MCF 10A (cell line): ENCODE measurements at regions not wholly inside any gene's neighbourhood (a gene's known extent, or its start where the extent isn't known, plus 50 kb on each side); places are given as distances from the start of the nearest gene placed in this dataset.
"Not testable (repeated sequence)": the region's sequence is repeated elsewhere in the genome, so short reads cannot be mapped to it uniquely, and the experiment has no call there.

Experiments
- BruUV-seq: library from RNA; stranded (reverse); fragments of 400-500 nt; replicated peaks from 2 replicates; lab custom pipeline; 2021; lab: Mats Ljungman, UMichigan
- CTCF ChIA-PET: fragments of 300-600 bp; sonication (Branson Sonifier 250); formaldehyde crosslinking; extraction: SDS; loops from one replicate; lab custom pipeline; 2021; ENCODE audit warnings: antibody characterized with exemption, inconsistent platforms; lab: Yijun Ruan, JAX
- POLR2A ChIA-PET: fragments of 300-600, 350-650 bp; sonication (Branson Sonifier 250); formaldehyde crosslinking; extraction: SDS; loops from one replicate; lab custom pipeline; 2020; ENCODE audit warnings: antibody characterized with exemption, inconsistent platforms; lab: Yijun Ruan, JAX
- DNase-seq: peaks from one replicate; pipeline ENCODE4 v3.0.0-alpha.2; 2018; ENCODE audit not compliant: unreplicated experiment
- H3K27ac Mint-ChIP-seq: one replicate; pipeline ENCODE4 v1.8.0; 2022; ENCODE audit warnings: mild to moderate bottlenecking, low read depth, mixed read lengths; ENCODE audit not compliant: unreplicated experiment
- H3K27me3 Mint-ChIP-seq: one replicate; pipeline ENCODE4 v1.8.0; 2022; ENCODE audit warnings: mixed read lengths; ENCODE audit not compliant: insufficient read depth, unreplicated experiment
- H3K36me3 Mint-ChIP-seq: one replicate; pipeline ENCODE4 v1.8.0; 2022; ENCODE audit warnings: mild to moderate bottlenecking, moderate library complexity, mixed read lengths; ENCODE audit not compliant: insufficient read depth, unreplicated experiment
- H3K4me1 Mint-ChIP-seq: one replicate; pipeline ENCODE4 v1.8.0; 2022; ENCODE audit warnings: mixed read lengths; ENCODE audit not compliant: insufficient read depth, unreplicated experiment
- H3K4me3 Mint-ChIP-seq: one replicate; pipeline ENCODE4 v1.8.0; 2022; ENCODE audit warnings: mild to moderate bottlenecking, moderate library complexity, mixed read lengths; ENCODE audit not compliant: unreplicated experiment
- H3K9me3 Mint-ChIP-seq: one replicate; pipeline ENCODE4 v1.8.0; 2022; ENCODE audit warnings: mixed read lengths; ENCODE audit not compliant: unreplicated experiment
- intact Hi-C: fragments of 100-400 bp; cut with micrococcal nuclease; formaldehyde crosslinking; loops from 2 replicates; pipeline ENCODE4 v1.14.1; 2022

DNA sequence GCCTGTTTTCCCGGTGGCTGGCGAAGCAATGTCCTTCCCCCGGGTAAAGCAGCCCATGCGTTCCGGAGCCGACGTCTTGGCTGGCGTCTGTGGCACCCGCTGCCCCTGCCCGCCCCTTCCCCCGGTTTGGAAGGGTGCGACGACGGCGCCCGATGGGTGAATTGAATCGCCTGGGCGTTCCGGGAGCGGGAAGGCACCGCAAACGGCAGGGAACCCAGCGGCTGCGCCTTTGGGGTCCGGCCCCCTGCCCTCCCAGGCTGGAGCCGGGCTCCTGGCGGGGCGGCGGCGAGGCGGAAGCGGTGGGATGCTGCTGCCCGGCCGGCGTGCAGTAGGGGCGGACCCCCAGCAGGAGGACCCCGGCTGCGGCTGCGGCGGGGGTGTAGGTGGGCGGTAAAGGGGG, 123.6 kb upstream of the RHOU start:
- H3K36me3 Mint-ChIP-seq, H3K4me3 Mint-ChIP-seq, H3K4me1 Mint-ChIP-seq, BruUV-seq, H3K9me3 Mint-ChIP-seq, DNase-seq, CTCF ChIA-PET, H3K27ac Mint-ChIP-seq, H3K27me3 Mint-ChIP-seq, intact Hi-C loops, POLR2A ChIA-PET: not testable (repeated sequence)

DNA sequence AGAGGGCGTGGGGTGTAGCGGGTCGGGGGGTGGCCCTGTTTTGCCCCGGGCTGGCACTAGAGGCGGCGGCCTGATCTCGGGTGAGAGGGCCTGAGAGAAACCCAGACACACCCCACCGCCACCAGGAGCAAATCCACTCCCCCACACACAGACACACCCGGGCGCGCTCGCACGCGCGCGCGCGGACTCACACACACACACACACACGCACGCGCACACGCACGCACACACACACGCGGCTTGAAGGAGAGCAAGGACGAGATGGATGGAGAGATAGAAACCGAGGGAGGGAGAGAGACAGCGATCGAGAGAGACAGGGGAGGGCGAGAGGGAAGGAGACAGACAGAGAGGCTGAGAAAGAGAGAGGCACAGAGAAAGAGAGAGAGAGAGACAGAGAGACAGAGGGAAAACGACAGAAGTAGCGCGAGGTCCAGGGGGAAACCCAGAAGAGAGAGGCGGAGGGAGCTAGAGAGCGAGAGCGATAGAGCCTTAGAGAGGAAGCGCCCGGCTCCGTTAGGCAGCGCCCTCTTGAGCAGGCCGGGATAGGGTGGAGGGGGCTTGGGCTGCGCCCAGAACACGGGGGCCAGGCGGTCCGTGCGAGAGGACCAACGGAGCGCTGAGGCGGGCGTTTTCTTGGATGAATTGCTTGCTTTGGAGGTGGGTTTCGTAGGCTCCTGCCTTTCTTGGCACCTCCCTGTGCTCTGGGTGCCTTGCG, 113.1 kb upstream of the RHOU start:
- BruUV-seq, POLR2A ChIA-PET, intact Hi-C loops, H3K4me3 Mint-ChIP-seq, DNase-seq, H3K27me3 Mint-ChIP-seq, H3K27ac Mint-ChIP-seq, CTCF ChIA-PET, H3K4me1 Mint-ChIP-seq: not testable (repeated sequence)
- H3K9me3 Mint-ChIP-seq: peaks cover 15% of the 10 kb centered on the region
- H3K36me3 Mint-ChIP-seq: peaks cover 14% of the 10 kb centered on the region

DNA sequence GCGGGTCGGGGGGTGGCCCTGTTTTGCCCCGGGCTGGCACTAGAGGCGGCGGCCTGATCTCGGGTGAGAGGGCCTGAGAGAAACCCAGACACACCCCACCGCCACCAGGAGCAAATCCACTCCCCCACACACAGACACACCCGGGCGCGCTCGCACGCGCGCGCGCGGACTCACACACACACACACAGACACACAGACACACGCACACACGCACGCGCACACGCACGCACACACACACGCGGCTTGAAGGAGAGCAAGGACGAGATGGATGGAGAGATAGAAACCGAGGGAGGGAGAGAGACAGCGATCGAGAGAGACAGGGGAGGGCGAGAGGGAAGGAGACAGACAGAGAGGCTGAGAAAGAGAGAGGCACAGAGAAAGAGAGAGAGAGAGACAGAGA, 108.8 kb upstream of the RHOU start:
- H3K27ac Mint-ChIP-seq, CTCF ChIA-PET, intact Hi-C loops, H3K4me3 Mint-ChIP-seq, H3K4me1 Mint-ChIP-seq, POLR2A ChIA-PET, H3K27me3 Mint-ChIP-seq, BruUV-seq, DNase-seq: not testable (repeated sequence)
- peaks cover 15% of the 10 kb centered on the region for H3K9me3 Mint-ChIP-seq
- peaks cover 14% of the 10 kb centered on the region for H3K36me3 Mint-ChIP-seq

DNA sequence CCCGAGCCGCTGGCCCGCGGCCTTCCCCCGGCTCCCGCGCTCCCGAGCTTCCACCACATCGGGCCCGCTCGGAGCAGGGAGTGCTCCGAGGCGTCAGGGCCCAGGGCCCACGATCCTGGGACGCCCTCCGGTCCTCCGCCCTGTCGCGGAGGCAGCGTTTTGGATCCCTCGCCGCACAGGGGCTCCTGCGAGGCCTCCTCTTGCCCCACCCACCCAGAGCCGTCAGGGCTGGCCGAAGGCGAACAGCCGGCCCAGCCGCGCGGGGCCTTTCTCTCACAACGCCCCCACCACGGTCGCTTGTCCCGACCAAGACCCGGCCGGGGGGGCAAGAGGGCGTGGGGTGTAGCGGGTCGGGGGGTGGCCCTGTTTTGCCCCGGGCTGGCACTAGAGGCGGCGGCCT, 102.4 kb upstream of the RHOU start:
- H3K27ac Mint-ChIP-seq, H3K9me3 Mint-ChIP-seq, intact Hi-C loops, H3K27me3 Mint-ChIP-seq, H3K36me3 Mint-ChIP-seq, BruUV-seq, H3K4me3 Mint-ChIP-seq, POLR2A ChIA-PET, CTCF ChIA-PET, DNase-seq, H3K4me1 Mint-ChIP-seq: not testable (repeated sequence)

DNA sequence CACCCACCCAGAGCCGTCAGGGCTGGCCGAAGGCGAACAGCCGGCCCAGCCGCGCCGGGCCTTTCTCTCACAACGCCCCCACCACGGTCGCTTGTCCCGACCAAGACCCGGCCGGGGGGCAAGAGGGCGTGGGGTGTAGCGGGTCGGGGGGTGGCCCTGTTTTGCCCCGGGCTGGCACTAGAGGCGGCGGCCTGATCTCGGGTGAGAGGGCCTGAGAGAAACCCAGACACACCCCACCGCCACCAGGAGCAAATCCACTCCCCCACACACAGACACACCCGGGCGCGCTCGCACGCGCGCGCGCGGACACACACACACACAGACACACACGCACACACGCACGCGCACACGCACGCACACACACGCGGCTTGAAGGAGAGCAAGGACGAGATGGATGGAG, 100.0 kb upstream of the RHOU start:
- H3K27ac Mint-ChIP-seq, H3K9me3 Mint-ChIP-seq, H3K4me3 Mint-ChIP-seq, intact Hi-C loops, CTCF ChIA-PET, POLR2A ChIA-PET, BruUV-seq, H3K36me3 Mint-ChIP-seq, H3K4me1 Mint-ChIP-seq, H3K27me3 Mint-ChIP-seq: not testable (repeated sequence)
- peak; percentile 34 for DNase-seq

DNA sequence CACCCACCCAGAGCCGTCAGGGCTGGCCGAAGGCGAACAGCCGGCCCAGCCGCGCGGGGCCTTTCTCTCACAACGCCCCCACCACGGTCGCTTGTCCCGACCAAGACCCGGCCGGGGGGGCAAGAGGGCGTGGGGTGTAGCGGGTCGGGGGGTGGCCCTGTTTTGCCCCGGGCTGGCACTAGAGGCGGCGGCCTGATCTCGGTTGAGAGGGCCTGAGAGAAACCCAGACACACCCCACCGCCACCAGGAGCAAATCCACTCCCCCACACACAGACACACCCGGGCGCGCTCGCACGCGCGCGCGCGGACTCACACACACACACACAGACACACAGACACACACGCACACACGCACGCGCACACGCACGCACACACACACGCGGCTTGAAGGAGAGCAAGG, 97.8 kb upstream of the RHOU start:
- CTCF ChIA-PET, H3K27me3 Mint-ChIP-seq, H3K27ac Mint-ChIP-seq, H3K4me3 Mint-ChIP-seq, POLR2A ChIA-PET, intact Hi-C loops, H3K36me3 Mint-ChIP-seq, BruUV-seq, H3K9me3 Mint-ChIP-seq, H3K4me1 Mint-ChIP-seq, DNase-seq: not testable (repeated sequence)
